ENCODE measurements at regions not wholly inside any gene's neighbourhood (a gene's known extent, or its start where the extent isn't known, plus 50 kb on each side); places are given as distances from the start of the nearest gene placed in this dataset.

DNA sequence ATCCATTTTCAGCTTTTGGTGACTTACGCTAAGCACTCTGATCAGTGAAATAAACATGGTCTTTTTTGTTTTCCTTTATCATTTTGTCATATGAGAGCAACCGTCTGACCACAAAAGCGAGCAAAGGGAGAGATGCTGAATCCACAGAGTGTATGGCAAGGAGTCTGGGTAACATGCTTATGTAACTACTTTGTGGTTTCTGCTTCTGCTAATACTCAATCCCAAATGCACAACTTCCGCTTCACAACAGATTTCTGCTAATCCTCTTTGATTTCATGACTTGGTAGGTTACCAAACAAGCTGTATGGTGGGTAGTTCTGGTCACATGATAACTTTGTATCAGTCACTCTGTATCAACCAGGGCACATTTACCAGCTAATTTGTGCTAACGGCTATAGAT, 908.4 kb upstream of the CRIM1 start (continued):
- TF ChIP-seq, protein P1, sequence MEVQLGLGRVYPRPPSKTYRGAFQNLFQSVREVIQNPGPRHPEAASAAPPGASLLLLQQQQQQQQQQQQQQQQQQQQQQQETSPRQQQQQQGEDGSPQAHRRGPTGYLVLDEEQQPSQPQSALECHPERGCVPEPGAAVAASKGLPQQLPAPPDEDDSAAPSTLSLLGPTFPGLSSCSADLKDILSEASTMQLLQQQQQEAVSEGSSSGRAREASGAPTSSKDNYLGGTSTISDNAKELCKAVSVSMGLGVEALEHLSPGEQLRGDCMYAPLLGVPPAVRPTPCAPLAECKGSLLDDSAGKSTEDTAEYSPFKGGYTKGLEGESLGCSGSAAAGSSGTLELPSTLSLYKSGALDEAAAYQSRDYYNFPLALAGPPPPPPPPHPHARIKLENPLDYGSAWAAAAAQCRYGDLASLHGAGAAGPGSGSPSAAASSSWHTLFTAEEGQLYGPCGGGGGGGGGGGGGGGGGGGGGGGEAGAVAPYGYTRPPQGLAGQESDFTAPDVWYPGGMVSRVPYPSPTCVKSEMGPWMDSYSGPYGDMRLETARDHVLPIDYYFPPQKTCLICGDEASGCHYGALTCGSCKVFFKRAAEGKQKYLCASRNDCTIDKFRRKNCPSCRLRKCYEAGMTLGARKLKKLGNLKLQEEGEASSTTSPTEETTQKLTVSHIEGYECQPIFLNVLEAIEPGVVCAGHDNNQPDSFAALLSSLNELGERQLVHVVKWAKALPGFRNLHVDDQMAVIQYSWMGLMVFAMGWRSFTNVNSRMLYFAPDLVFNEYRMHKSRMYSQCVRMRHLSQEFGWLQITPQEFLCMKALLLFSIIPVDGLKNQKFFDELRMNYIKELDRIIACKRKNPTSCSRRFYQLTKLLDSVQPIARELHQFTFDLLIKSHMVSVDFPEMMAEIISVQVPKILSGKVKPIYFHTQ (CRISPR knock-in tag; IDR thresholded peaks at IDR 0.05) = no peak
- TF ChIP-seq, protein P2, sequence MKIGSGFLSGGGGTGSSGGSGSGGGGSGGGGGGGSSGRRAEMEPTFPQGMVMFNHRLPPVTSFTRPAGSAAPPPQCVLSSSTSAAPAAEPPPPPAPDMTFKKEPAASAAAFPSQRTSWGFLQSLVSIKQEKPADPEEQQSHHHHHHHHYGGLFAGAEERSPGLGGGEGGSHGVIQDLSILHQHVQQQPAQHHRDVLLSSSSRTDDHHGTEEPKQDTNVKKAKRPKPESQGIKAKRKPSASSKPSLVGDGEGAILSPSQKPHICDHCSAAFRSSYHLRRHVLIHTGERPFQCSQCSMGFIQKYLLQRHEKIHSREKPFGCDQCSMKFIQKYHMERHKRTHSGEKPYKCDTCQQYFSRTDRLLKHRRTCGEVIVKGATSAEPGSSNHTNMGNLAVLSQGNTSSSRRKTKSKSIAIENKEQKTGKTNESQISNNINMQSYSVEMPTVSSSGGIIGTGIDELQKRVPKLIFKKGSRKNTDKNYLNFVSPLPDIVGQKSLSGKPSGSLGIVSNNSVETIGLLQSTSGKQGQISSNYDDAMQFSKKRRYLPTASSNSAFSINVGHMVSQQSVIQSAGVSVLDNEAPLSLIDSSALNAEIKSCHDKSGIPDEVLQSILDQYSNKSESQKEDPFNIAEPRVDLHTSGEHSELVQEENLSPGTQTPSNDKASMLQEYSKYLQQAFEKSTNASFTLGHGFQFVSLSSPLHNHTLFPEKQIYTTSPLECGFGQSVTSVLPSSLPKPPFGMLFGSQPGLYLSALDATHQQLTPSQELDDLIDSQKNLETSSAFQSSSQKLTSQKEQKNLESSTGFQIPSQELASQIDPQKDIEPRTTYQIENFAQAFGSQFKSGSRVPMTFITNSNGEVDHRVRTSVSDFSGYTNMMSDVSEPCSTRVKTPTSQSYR (CRISPR knock-in tag; IDR thresholded peaks at IDR 0.05) = no peak
- no peak for TF ChIP-seq NR1H2 (CRISPR knock-in tag; IDR thresholded peaks at IDR 0.05)
- TF ChIP-seq FOXJ3 (CRISPR knock-in tag; IDR thresholded peaks at IDR 0.05; ENCODE audit: borderline replicate concordance) = no peak
- TF ChIP-seq TP53 (CRISPR knock-in tag; IDR thresholded peaks at IDR 0.05) = no peak
- no peak for TF ChIP-seq CBFB (CRISPR knock-in tag; IDR thresholded peaks at IDR 0.05; ENCODE audit: low read depth)

DNA sequence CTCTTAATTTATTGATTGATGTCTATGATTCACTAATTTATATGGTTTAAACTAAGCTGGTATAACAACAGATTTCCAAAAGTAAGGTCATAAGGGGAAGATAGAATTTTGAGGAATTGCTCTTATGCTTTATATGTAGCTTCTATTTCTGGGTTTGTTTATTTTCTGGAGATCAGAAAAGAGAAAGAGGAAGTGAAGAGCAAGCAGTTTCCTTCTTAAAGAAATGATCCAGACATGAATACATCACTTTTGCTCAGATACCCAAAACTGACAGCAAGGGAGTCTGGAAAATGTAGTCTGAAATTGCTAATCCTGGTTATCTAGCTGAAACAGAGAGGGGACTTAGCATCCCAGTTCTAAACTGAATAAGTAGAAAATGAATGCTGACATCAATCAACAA, 912.5 kb upstream of the CRIM1 start:
- peaks cover 5% of the 10 kb centered on the region; the same call in 1 of the 2 replicates for H3K9me3 Mint-ChIP-seq
- peaks cover 4% of the 10 kb centered on the region; the same call in 1 of the 2 replicates for H3K36me3 Mint-ChIP-seq
- ATAC-seq = no peak
- ChIA-PET POLR2A (no interaction called here), CTCF (no interaction called here)
- DNase-seq (ENCODE audit: low spot score) = no peak
- H3K4me3 Mint-ChIP-seq = no peak overlapping the region
- no peak overlapping the region for H3K27ac Mint-ChIP-seq
- H3K4me1 Mint-ChIP-seq = peaks cover 23% of the 10 kb centered on the region
- peaks cover 3% of the 10 kb centered on the region; the same call in 1 of the 2 replicates for H3K27me3 Mint-ChIP-seq (ENCODE audit: low read depth)
- TF ChIP-seq, protein P3, sequence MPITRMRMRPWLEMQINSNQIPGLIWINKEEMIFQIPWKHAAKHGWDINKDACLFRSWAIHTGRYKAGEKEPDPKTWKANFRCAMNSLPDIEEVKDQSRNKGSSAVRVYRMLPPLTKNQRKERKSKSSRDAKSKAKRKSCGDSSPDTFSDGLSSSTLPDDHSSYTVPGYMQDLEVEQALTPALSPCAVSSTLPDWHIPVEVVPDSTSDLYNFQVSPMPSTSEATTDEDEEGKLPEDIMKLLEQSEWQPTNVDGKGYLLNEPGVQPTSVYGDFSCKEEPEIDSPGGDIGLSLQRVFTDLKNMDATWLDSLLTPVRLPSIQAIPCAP (CRISPR knock-in tag; IDR thresholded peaks at IDR 0.05) = no peak
- TF ChIP-seq ZNF138 (CRISPR knock-in tag; conservative IDR thresholded peaks at IDR 0.05) (no peak), ZNF396 (CRISPR knock-in tag; IDR thresholded peaks at IDR 0.05; ENCODE audit: borderline replicate concordance) (no peak), KAT7 (CRISPR knock-in tag; IDR thresholded peaks at IDR 0.05; ENCODE audit: borderline replicate concordance) (no peak), SOX15 (CRISPR knock-in tag; IDR thresholded peaks at IDR 0.05) (no peak), ZBTB21 (CRISPR knock-in tag; IDR thresholded peaks at IDR 0.05; ENCODE audit: borderline replicate concordance) (no peak), NFATC4 (CRISPR knock-in tag; IDR thresholded peaks at IDR 0.05) (no peak), NR1H2 (CRISPR knock-in tag; IDR thresholded peaks at IDR 0.05) (no peak)
- TF ChIP-seq, protein P4, sequence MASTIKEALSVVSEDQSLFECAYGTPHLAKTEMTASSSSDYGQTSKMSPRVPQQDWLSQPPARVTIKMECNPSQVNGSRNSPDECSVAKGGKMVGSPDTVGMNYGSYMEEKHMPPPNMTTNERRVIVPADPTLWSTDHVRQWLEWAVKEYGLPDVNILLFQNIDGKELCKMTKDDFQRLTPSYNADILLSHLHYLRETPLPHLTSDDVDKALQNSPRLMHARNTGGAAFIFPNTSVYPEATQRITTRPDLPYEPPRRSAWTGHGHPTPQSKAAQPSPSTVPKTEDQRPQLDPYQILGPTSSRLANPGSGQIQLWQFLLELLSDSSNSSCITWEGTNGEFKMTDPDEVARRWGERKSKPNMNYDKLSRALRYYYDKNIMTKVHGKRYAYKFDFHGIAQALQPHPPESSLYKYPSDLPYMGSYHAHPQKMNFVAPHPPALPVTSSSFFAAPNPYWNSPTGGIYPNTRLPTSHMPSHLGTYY (CRISPR knock-in tag; IDR thresholded peaks at IDR 0.05) = no peak
- TF ChIP-seq, protein P5, sequence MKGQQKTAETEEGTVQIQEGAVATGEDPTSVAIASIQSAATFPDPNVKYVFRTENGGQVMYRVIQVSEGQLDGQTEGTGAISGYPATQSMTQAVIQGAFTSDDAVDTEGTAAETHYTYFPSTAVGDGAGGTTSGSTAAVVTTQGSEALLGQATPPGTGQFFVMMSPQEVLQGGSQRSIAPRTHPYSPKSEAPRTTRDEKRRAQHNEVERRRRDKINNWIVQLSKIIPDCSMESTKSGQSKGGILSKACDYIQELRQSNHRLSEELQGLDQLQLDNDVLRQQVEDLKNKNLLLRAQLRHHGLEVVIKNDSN (CRISPR knock-in tag; IDR thresholded peaks at IDR 0.05) = no peak
- TF ChIP-seq, protein P6, sequence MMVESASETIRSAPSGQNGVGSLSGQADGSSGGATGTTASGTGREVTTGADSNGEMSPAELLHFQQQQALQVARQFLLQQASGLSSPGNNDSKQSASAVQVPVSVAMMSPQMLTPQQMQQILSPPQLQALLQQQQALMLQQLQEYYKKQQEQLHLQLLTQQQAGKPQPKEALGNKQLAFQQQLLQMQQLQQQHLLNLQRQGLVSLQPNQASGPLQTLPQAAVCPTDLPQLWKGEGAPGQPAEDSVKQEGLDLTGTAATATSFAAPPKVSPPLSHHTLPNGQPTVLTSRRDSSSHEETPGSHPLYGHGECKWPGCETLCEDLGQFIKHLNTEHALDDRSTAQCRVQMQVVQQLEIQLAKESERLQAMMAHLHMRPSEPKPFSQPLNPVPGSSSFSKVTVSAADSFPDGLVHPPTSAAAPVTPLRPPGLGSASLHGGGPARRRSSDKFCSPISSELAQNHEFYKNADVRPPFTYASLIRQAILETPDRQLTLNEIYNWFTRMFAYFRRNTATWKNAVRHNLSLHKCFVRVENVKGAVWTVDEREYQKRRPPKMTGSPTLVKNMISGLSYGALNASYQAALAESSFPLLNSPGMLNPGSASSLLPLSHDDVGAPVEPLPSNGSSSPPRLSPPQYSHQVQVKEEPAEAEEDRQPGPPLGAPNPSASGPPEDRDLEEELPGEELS (CRISPR knock-in tag; IDR thresholded peaks at IDR 0.05) = no peak
- TF ChIP-seq, protein P7, sequence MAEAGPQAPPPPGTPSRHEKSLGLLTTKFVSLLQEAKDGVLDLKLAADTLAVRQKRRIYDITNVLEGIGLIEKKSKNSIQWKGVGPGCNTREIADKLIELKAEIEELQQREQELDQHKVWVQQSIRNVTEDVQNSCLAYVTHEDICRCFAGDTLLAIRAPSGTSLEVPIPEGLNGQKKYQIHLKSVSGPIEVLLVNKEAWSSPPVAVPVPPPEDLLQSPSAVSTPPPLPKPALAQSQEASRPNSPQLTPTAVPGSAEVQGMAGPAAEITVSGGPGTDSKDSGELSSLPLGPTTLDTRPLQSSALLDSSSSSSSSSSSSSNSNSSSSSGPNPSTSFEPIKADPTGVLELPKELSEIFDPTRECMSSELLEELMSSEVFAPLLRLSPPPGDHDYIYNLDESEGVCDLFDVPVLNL (CRISPR knock-in tag; IDR thresholded peaks at IDR 0.05; ENCODE audit: borderline replicate concordance, low read depth) = no peak
- TF ChIP-seq, protein P8, sequence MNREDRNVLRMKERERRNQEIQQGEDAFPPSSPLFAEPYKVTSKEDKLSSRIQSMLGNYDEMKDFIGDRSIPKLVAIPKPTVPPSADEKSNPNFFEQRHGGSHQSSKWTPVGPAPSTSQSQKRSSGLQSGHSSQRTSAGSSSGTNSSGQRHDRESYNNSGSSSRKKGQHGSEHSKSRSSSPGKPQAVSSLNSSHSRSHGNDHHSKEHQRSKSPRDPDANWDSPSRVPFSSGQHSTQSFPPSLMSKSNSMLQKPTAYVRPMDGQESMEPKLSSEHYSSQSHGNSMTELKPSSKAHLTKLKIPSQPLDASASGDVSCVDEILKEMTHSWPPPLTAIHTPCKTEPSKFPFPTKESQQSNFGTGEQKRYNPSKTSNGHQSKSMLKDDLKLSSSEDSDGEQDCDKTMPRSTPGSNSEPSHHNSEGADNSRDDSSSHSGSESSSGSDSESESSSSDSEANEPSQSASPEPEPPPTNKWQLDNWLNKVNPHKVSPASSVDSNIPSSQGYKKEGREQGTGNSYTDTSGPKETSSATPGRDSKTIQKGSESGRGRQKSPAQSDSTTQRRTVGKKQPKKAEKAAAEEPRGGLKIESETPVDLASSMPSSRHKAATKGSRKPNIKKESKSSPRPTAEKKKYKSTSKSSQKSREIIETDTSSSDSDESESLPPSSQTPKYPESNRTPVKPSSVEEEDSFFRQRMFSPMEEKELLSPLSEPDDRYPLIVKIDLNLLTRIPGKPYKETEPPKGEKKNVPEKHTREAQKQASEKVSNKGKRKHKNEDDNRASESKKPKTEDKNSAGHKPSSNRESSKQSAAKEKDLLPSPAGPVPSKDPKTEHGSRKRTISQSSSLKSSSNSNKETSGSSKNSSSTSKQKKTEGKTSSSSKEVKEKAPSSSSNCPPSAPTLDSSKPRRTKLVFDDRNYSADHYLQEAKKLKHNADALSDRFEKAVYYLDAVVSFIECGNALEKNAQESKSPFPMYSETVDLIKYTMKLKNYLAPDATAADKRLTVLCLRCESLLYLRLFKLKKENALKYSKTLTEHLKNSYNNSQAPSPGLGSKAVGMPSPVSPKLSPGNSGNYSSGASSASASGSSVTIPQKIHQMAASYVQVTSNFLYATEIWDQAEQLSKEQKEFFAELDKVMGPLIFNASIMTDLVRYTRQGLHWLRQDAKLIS (CRISPR knock-in tag; IDR thresholded peaks at IDR 0.05; ENCODE audit: borderline replicate concordance) = no peak
- TF ChIP-seq, protein P9, sequence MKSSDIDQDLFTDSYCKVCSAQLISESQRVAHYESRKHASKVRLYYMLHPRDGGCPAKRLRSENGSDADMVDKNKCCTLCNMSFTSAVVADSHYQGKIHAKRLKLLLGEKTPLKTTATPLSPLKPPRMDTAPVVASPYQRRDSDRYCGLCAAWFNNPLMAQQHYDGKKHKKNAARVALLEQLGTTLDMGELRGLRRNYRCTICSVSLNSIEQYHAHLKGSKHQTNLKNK (CRISPR knock-in tag; IDR thresholded peaks at IDR 0.05) = no peak

Measured in WTC11 (cell line).